IMR-90 (cell line): ENCODE measurements at regions not wholly inside any gene's neighbourhood (a gene's known extent, or its start where the extent isn't known, plus 50 kb on each side); places are given as distances from the start of the nearest gene placed in this dataset.

Experiments
- ATAC-seq: fragments of 200-7000 bp; cut with Tn5 transposase; 2 replicates; pipeline ENCODE4 v1.9.1; 2020; ENCODE audit warnings: low read depth, mild to moderate bottlenecking, moderate library complexity
- BruUV-seq: library from RNA; stranded (reverse); fragments of 400-500 nt; replicated peaks from 2 replicates; lab custom pipeline; 2021; lab: Mats Ljungman, UMichigan
- CTCF ChIA-PET: fragments of 300-600 bp; formaldehyde crosslinking; extraction: SDS; loops from one replicate; lab custom pipeline; 2021; ENCODE audit warnings: antibody characterized with exemption; lab: Yijun Ruan, JAX
- POLR2A ChIA-PET: fragments of 300-600 bp; sonication (Branson Sonifier 250); formaldehyde crosslinking; loops from one replicate; lab custom pipeline; 2022; ENCODE audit warnings: antibody characterized with exemption; ENCODE audit not compliant: unreplicated experiment; lab: Charles Lee
- DNase-seq: peaks from one replicate; pipeline ENCODE4 v3.0.0; 2013
- H2AFZ ChIP-seq: replicated peaks from 2 replicates; pipeline ENCODE3; 2013; ENCODE audit warnings: low read length, mild to moderate bottlenecking; ENCODE audit not compliant: poor library complexity
- H2AK5ac ChIP-seq: 2 replicates; pipeline ENCODE4 v1.6.1; 2013; ENCODE audit warnings: low read depth, low read length, inconsistent platforms
- H2AK9ac ChIP-seq: replicated peaks from 2 replicates; pipeline ENCODE3; 2013; ENCODE audit warnings: mild to moderate bottlenecking, low read depth, low read length, moderate library complexity; ENCODE audit not compliant: poor library complexity
- H2BK120ac ChIP-seq: 2 replicates; pipeline ENCODE4 v1.6.1; 2013; ENCODE audit warnings: low read depth, low read length, inconsistent platforms
- H2BK15ac ChIP-seq: 3 replicates; pipeline ENCODE4 v1.6.1; 2013; ENCODE audit warnings: low read depth, low read length, inconsistent platforms
- H2BK20ac ChIP-seq: 2 replicates; pipeline ENCODE4 v1.6.1; 2013; ENCODE audit warnings: low read depth, mild to moderate bottlenecking, inconsistent platforms, low read length, moderate library complexity
- H2BK5ac ChIP-seq: 2 replicates; pipeline ENCODE4 v1.6.1; 2013; ENCODE audit warnings: mild to moderate bottlenecking, low read depth, low read length, inconsistent platforms; ENCODE audit not compliant: poor library complexity, severe bottlenecking
- H3K14ac ChIP-seq: replicated peaks from 2 replicates; pipeline ENCODE4 v1.6.1; 2013; ENCODE audit warnings: low read depth, low read length, inconsistent platforms
- H3K18ac ChIP-seq: 2 replicates; pipeline ENCODE4 v1.6.1; 2013; ENCODE audit warnings: low read depth, low read length, control low read depth
- H3K23ac ChIP-seq: 2 replicates; pipeline ENCODE4 v1.6.1; 2013; ENCODE audit warnings: low read depth, low read length, inconsistent platforms
- H3K27ac ChIP-seq: 2 replicates; pipeline ENCODE4 v1.5.1; 2013; ENCODE audit warnings: mild to moderate bottlenecking, control low read depth, low read length; ENCODE audit not compliant: insufficient read depth
- H3K27me3 ChIP-seq: 2 replicates; pipeline ENCODE4 v1.6.1; 2013; ENCODE audit warnings: low read length; ENCODE audit not compliant: control insufficient read depth, insufficient read depth
- H3K36me3 ChIP-seq: 2 replicates; pipeline ENCODE4 v1.6.1; 2013; ENCODE audit warnings: low read length, mixed read lengths; ENCODE audit not compliant: control insufficient read depth, insufficient read depth
- H3K4ac ChIP-seq: 2 replicates; pipeline ENCODE4 v1.6.1; 2013; ENCODE audit warnings: low read depth, low read length, inconsistent platforms
- H3K4me1 ChIP-seq: 2 replicates; pipeline ENCODE4 v1.6.1; 2013; ENCODE audit warnings: low read length, mixed read lengths; ENCODE audit not compliant: control insufficient read depth, insufficient read depth
- H3K4me2 ChIP-seq: 2 replicates; pipeline ENCODE4 v1.6.1; 2013; ENCODE audit warnings: low read depth, mild to moderate bottlenecking, control low read depth, low read length, moderate library complexity
- H3K4me3 ChIP-seq: 2 replicates; pipeline ENCODE4 v1.5.1; 2013; ENCODE audit warnings: low read depth, mild to moderate bottlenecking, control low read depth, low read length, moderate library complexity; ENCODE audit not compliant: insufficient read depth
- H3K56ac ChIP-seq: 2 replicates; pipeline ENCODE4 v1.6.1; 2013; ENCODE audit warnings: low read length, inconsistent platforms; ENCODE audit not compliant: insufficient read depth; ENCODE audit errors: extremely low read depth
- H3K79me1 ChIP-seq, 2 experiments: 2 replicates each; pipeline ENCODE4 v1.6.1; 2013; ENCODE audit warnings: low read length in 2 of 2, inconsistent platforms in 1 of 2, low read depth in 1 of 2
- H3K9ac ChIP-seq: 2 replicates; pipeline ENCODE4 v1.6.1; 2013; ENCODE audit warnings: low read depth, low read length, control low read depth
- H3K9me1 ChIP-seq: 2 replicates; pipeline ENCODE4 v1.6.1; 2013; ENCODE audit warnings: low read length, inconsistent platforms; ENCODE audit not compliant: insufficient read depth
- H3K9me3 ChIP-seq: 2 replicates; pipeline ENCODE4 v1.6.1; 2013; ENCODE audit warnings: low read length; ENCODE audit not compliant: control insufficient read depth, insufficient read depth
- H4K20me1 ChIP-seq: 2 replicates; pipeline ENCODE4 v1.6.1; 2013; ENCODE audit warnings: low read length, inconsistent platforms; ENCODE audit not compliant: insufficient read depth
- H4K5ac ChIP-seq: 2 replicates; pipeline ENCODE4 v1.6.1; 2013; ENCODE audit warnings: mild to moderate bottlenecking, low read depth, low read length, control low read depth
- H4K8ac ChIP-seq, 2 experiments: 2 replicates each; pipeline ENCODE4 v1.6.1; 2013; ENCODE audit warnings: low read depth in 2 of 2, low read length in 2 of 2, control low read depth in 1 of 2, inconsistent platforms in 1 of 2
- H4K91ac ChIP-seq: 2 replicates; pipeline ENCODE4 v1.6.1; 2013; ENCODE audit warnings: low read depth, low read length, inconsistent platforms; ENCODE audit not compliant: insufficient read depth
- BHLHE40 ChIP-seq: fragments of 150-350 bp; IDR thresholded peaks from 2 replicates; pipeline ENCODE4 v1.6.1; 2016; ENCODE audit warnings: mild to moderate bottlenecking, low read depth, low read length
- CHD1 ChIP-seq: IDR thresholded peaks from 2 replicates; pipeline ENCODE4 v1.6.1; 2012; ENCODE audit warnings: low read depth, low read length, improper control_type of control experiment
- CTCF ChIP-seq: conservative IDR thresholded peaks from 2 replicates; pipeline ENCODE4 v1.5.1; 2012; ENCODE audit warnings: mild to moderate bottlenecking, low read depth, low read length, improper control_type of control experiment
- FOS ChIP-seq: fragments of 150-350 bp; IDR thresholded peaks from 2 replicates; pipeline ENCODE4 v1.6.1; 2016; ENCODE audit warnings: low read depth, low read length
- MAFK ChIP-seq: IDR thresholded peaks from 2 replicates; pipeline ENCODE4 v1.6.1; 2012; ENCODE audit warnings: low read depth, low read length, improper control_type of control experiment
- MAZ ChIP-seq: IDR thresholded peaks from 2 replicates; pipeline ENCODE4 v1.6.1; 2012; ENCODE audit warnings: low read depth, mild to moderate bottlenecking, low read length, improper control_type of control experiment, moderate library complexity, borderline replicate concordance
- MXI1 ChIP-seq: IDR thresholded peaks from 2 replicates; pipeline ENCODE4 v1.6.1; 2012; ENCODE audit warnings: low read depth, mild to moderate bottlenecking, low read length, moderate library complexity, borderline replicate concordance
- POLR2A ChIP-seq: IDR thresholded peaks from 2 replicates; pipeline ENCODE4 v1.6.1; 2012; ENCODE audit warnings: mild to moderate bottlenecking, low read depth, low read length
- RAD21 ChIP-seq: IDR thresholded peaks from 2 replicates; pipeline ENCODE4 v1.6.1; 2012; ENCODE audit warnings: low read length, improper control_type of control experiment
- RCOR1 ChIP-seq: IDR thresholded peaks from 2 replicates; pipeline ENCODE4 v1.6.1; 2012; ENCODE audit warnings: mild to moderate bottlenecking, low read length, improper control_type of control experiment; ENCODE audit not compliant: insufficient replicate concordance
- RFX5 ChIP-seq: IDR thresholded peaks from 2 replicates; pipeline ENCODE4 v1.8.0; 2012; ENCODE audit warnings: low read depth, mild to moderate bottlenecking, low read length, moderate library complexity
- SMC3 ChIP-seq: fragments of 150-350 bp; IDR thresholded peaks from 2 replicates; pipeline ENCODE4 v1.6.1; 2016; ENCODE audit warnings: low read depth, mild to moderate bottlenecking, antibody characterized with exemption, low read length, moderate library complexity
- WGBS, 2 experiments: methylation state at CpG; one replicate each; pipeline versions ENCODE4 v1.1.5 to v1.1.7; 2013; ENCODE audit warnings: missing lambda C conversion rate in 2 of 2; ENCODE audit not compliant: insufficient read length in 1 of 2; ENCODE audit errors: extremely low coverage in 2 of 2; 5-methylcytosine and 5-hydroxymethylcytosine counted together
- dilution Hi-C: fragments of 300-500 bp; cut with HindIII; formaldehyde crosslinking; loops from one replicate; pipeline ENCODE4 v1.14.3; 2018; ENCODE audit warnings: low sequenced_read_pairs; ENCODE audit not compliant: unreplicated experiment
- in situ Hi-C: fragments of 300-500 bp; cut with MboI; formaldehyde crosslinking; loops from 3 replicates; pipeline ENCODE4 v1.14.3; 2019; ENCODE audit warnings: low sequenced_read_pairs, inconsistent platforms, mixed read lengths
- intact Hi-C: fragments of 100-400 bp; cut with micrococcal nuclease; formaldehyde crosslinking; loops from 2 replicates; pipeline ENCODE4 v1.10.0; 2022

GRCh38 chr14:25102788-25103187 lies 52.8 kb upstream of the STXBP6 start:
- no peak overlapping the region for H2AFZ ChIP-seq
- no TSS peak for BruUV-seq

More at GRCh38 chr14:25102788-25103187, 52.8 kb upstream of the STXBP6 start:
- Histone ChIP-seq H3K4me2 (no peak overlapping the region), H2BK120ac (no peak overlapping the region), H3K56ac (no peak overlapping the region), H2BK15ac (no peak overlapping the region), H3K27ac (no peak overlapping the region), H4K5ac (no peak overlapping the region), H3K23ac (no peak overlapping the region), H3K79me1 (no peaks in the 10 kb centered on the region), H3K4me1 (0 out of 2 replicates have a peak, but pooled peaks cover 1% of the 10 kb centered on the region), H4K8ac (no peak overlapping the region), H3K14ac (no peak overlapping the region), H3K9me1 (no peaks in the 10 kb centered on the region), H3K27me3 (no peaks in the 10 kb centered on the region), H3K4me3 (no peak overlapping the region), H2BK20ac (no peak overlapping the region), H2AK5ac (no peak overlapping the region), H2BK5ac (no peak overlapping the region), H2AK9ac (no peak overlapping the region), H3K36me3 (no peaks in the 10 kb centered on the region), H4K91ac (no peak overlapping the region), H3K18ac (no peak overlapping the region), H3K9me3 (no peaks in the 10 kb centered on the region), H4K20me1 (no peaks in the 10 kb centered on the region), H3K9ac (no peak overlapping the region), H3K4ac (no peak overlapping the region)
- CTCF ChIA-PET, result no interaction called here
- ATAC-seq, result no peak
- dilution Hi-C loops, result no loop called here
- TF ChIP-seq SMC3, result no peak
- no peak for TF ChIP-seq FOS
- no peak for TF ChIP-seq MXI1
- no peak for TF ChIP-seq RCOR1
- TF ChIP-seq POLR2A, result no peak
- no peak for TF ChIP-seq CHD1
- TF ChIP-seq MAZ, result no peak
- no peak for TF ChIP-seq RAD21
- TF ChIP-seq RFX5, result no peak
- TF ChIP-seq BHLHE40, result no peak
- no peak for TF ChIP-seq MAFK
- no peak for TF ChIP-seq CTCF
- POLR2A ChIA-PET, result no interaction called here
- no peak for DNase-seq
- no CpG with 5 or more reads among the region's 1 CpG for WGBS, 2 experiments
- intact Hi-C loops, result no loop called here
- in situ Hi-C loops, result no loop called here
